H1 (cell line): ENCODE measurements at regions not wholly inside any gene's neighbourhood (a gene's known extent, or its start where the extent isn't known, plus 50 kb on each side); places are given as distances from the start of the nearest gene placed in this dataset.

ENCODE experiments used
- CTCF ChIA-PET: fragments of 300-600 bp; sonication (Branson Sonifier 250); formaldehyde crosslinking; loops from one replicate; lab custom pipeline; 2021; ENCODE audit not compliant: partially characterized antibody; lab: Charles Lee
- POLR2A ChIA-PET: fragments of 300-600 bp; sonication (Branson Sonifier 250); formaldehyde crosslinking; loops from one replicate; lab custom pipeline; 2021; ENCODE audit warnings: inconsistent platforms; ENCODE audit not compliant: partially characterized antibody; lab: Charles Lee
- DNase-seq, 2 experiments: peaks; one replicate each; pipeline versions ENCODE4 v3.0.0 to v3.0.0-alpha.2; 2010 to 2022; ENCODE audit warnings: low spot score in 2 of 2, low read depth in 1 of 2, mixed read lengths in 1 of 2
- FAIRE-seq: peaks from 2 replicates; lab custom pipeline; 2011; peaks lifted over from hg19 to GRCh38; lab: Jason Lieb, UNC
- H2AFZ ChIP-seq: 2 replicates; pipeline ENCODE4 v1.8.1; 2012; ENCODE audit warnings: low read length, inconsistent platforms
- H2AK5ac ChIP-seq: 2 replicates; pipeline ENCODE4 v1.6.1; 2013; ENCODE audit warnings: low read depth, low read length
- H2BK120ac ChIP-seq: replicated peaks from 2 replicates; pipeline ENCODE3; 2013; ENCODE audit warnings: low read depth, low read length, inconsistent platforms
- H2BK12ac ChIP-seq: 2 replicates; pipeline ENCODE4 v1.6.1; 2013; ENCODE audit warnings: low read depth, low read length
- H2BK15ac ChIP-seq: 2 replicates; pipeline ENCODE4 v1.6.1; 2013; ENCODE audit warnings: low read length
- H2BK20ac ChIP-seq: 2 replicates; pipeline ENCODE4 v1.6.1; 2013; ENCODE audit warnings: low read length
- H2BK5ac ChIP-seq: 2 replicates; pipeline ENCODE4 v1.6.1; 2013; ENCODE audit warnings: low read depth, low read length
- H3K14ac ChIP-seq: 2 replicates; pipeline ENCODE4 v1.6.1; 2013; ENCODE audit warnings: inconsistent platforms; ENCODE audit not compliant: insufficient read length
- H3K18ac ChIP-seq: 2 replicates; pipeline ENCODE4 v1.6.1; 2013; ENCODE audit warnings: low read length; ENCODE audit errors: extremely low read depth
- H3K23ac ChIP-seq: 2 replicates; pipeline ENCODE4 v1.6.1; 2013; ENCODE audit warnings: inconsistent platforms; ENCODE audit not compliant: insufficient read length
- H3K23me2 ChIP-seq: 2 replicates; pipeline ENCODE4 v1.6.1; 2013; ENCODE audit warnings: low read depth, low read length
- H3K27ac ChIP-seq: 2 replicates; pipeline ENCODE4 v1.6.1; 2011; ENCODE audit warnings: low read depth, low read length, inconsistent platforms
- H3K27me3 ChIP-seq, 4 experiments: replicated peaks in 1 of 4; 1 replicate in 1 of 4; 2 replicates in 3 of 4; pipeline versions ENCODE4 v1.6.1 to v1.8.1; 2011 to 2013; ENCODE audit warnings: low read length in 3 of 4, mild to moderate bottlenecking in 3 of 4, inconsistent platforms in 2 of 4, mixed read lengths in 2 of 4, moderate library complexity in 1 of 4; ENCODE audit not compliant: control insufficient read depth in 3 of 4, insufficient read depth in 3 of 4; ENCODE audit errors: extremely low read depth in 1 of 4
- H3K36me3 ChIP-seq, 4 experiments: 2 replicates each; pipeline versions ENCODE4 v1.6.1 to v1.8.1; 2011 to 2013; ENCODE audit warnings: mild to moderate bottlenecking in 4 of 4, low read length in 3 of 4, moderate library complexity in 2 of 4, control low read depth in 1 of 4, inconsistent platforms in 1 of 4; ENCODE audit not compliant: insufficient read depth in 4 of 4, control insufficient read depth in 2 of 4
- H3K4ac ChIP-seq: replicated peaks from 2 replicates; pipeline ENCODE3; 2013; ENCODE audit warnings: low read length, low read depth, mixed read lengths, inconsistent platforms; ENCODE audit not compliant: insufficient read length
- H3K4me1 ChIP-seq, 4 experiments: replicated peaks in 1 of 4; 1 replicate in 1 of 4; 2 replicates in 3 of 4; pipeline versions ENCODE4 v1.6.1 to v1.8.1; 2011 to 2013; ENCODE audit warnings: low read length in 3 of 4, inconsistent platforms in 2 of 4, mixed read lengths in 1 of 4; ENCODE audit not compliant: insufficient read depth in 4 of 4, control insufficient read depth in 3 of 4
- H3K4me2 ChIP-seq, 2 experiments: 2 replicates each; pipeline versions ENCODE4 v1.6.1 to v1.8.1; 2011 to 2013; ENCODE audit warnings: low read depth in 2 of 2, low read length in 2 of 2, control low read depth in 1 of 2, inconsistent platforms in 1 of 2, mild to moderate bottlenecking in 1 of 2; ENCODE audit not compliant: insufficient read depth in 1 of 2
- H3K4me3 ChIP-seq, 4 experiments: fragments of 200-600, 300-600 bp in 1 of 4; sonication (generic), shearing (Covaris generic), sonication (Bioruptor Twin) in 1 of 4; 2 replicates each; pipeline versions ENCODE4 v1.5.1 to v1.8.1; 2011 to 2016; ENCODE audit warnings: low read length in 4 of 4, low read depth in 3 of 4, control low read depth in 2 of 4, inconsistent platforms in 2 of 4, mild to moderate bottlenecking in 2 of 4, mixed read lengths in 1 of 4, moderate library complexity in 1 of 4; ENCODE audit not compliant: insufficient read depth in 2 of 4; ENCODE audit errors: extremely low read depth in 1 of 4
- H3K56ac ChIP-seq: replicated peaks from 2 replicates; pipeline ENCODE3; 2013; ENCODE audit warnings: low read depth, mild to moderate bottlenecking, mixed read lengths, low read length, inconsistent platforms; ENCODE audit not compliant: insufficient read length
- H3K79me1 ChIP-seq: 2 replicates; pipeline ENCODE4 v1.6.1; 2013; ENCODE audit warnings: low read depth, low read length, control low read depth
- H3K79me2 ChIP-seq, 2 experiments: 2 replicates each; pipeline versions ENCODE4 v1.6.1 to v1.8.1; 2012 to 2013; ENCODE audit warnings: low read length in 2 of 2, mild to moderate bottlenecking in 2 of 2, inconsistent platforms in 1 of 2; ENCODE audit not compliant: insufficient read depth in 2 of 2, control insufficient read depth in 1 of 2
- H3K9ac ChIP-seq, 4 experiments: replicated peaks in 1 of 4; 1 replicate in 1 of 4; 2 replicates in 3 of 4; pipeline versions ENCODE4 v1.6.1 to v1.8.1; 2011 to 2013; ENCODE audit warnings: low read depth in 3 of 4, low read length in 3 of 4, control low read depth in 2 of 4, mild to moderate bottlenecking in 2 of 4, moderate library complexity in 2 of 4, inconsistent platforms in 1 of 4; ENCODE audit errors: extremely low read depth in 1 of 4
- H3K9me3 ChIP-seq, 2 experiments: 2 replicates each; pipeline versions ENCODE4 v1.6.1 to v1.8.1; 2012 to 2013; ENCODE audit warnings: mild to moderate bottlenecking in 2 of 2, moderate library complexity in 2 of 2, control low read depth in 1 of 2, inconsistent platforms in 1 of 2, low read depth in 1 of 2, low read length in 1 of 2, mixed read lengths in 1 of 2; ENCODE audit not compliant: insufficient read depth in 2 of 2
- H4K20me1 ChIP-seq, 2 experiments: replicated peaks in 1 of 2; 2 replicates each; pipeline versions ENCODE3 to v1.8.1; 2011 to 2013; ENCODE audit warnings: inconsistent platforms in 2 of 2, low read length in 2 of 2, mild to moderate bottlenecking in 1 of 2; ENCODE audit not compliant: insufficient read depth in 2 of 2, control insufficient read depth in 1 of 2
- H4K5ac ChIP-seq: 2 replicates; pipeline ENCODE4 v1.6.1; 2013; ENCODE audit warnings: low read length, low read depth, mixed read lengths, inconsistent platforms; ENCODE audit not compliant: insufficient read length
- H4K8ac ChIP-seq: 2 replicates; pipeline ENCODE4 v1.8.0; 2013; ENCODE audit warnings: mild to moderate bottlenecking, moderate library complexity, low read length, inconsistent platforms; ENCODE audit not compliant: insufficient read depth; ENCODE audit errors: extremely low read depth
- H4K91ac ChIP-seq: replicated peaks from 2 replicates; pipeline ENCODE3; 2013; ENCODE audit warnings: low read length, mixed read lengths, inconsistent platforms; ENCODE audit not compliant: insufficient read length
- CHD2 ChIP-seq: IDR thresholded peaks from 2 replicates; pipeline ENCODE4 v1.6.1; 2012; ENCODE audit warnings: low read length, improper control_type of control experiment
- EGR1 ChIP-seq: IDR thresholded peaks from 2 replicates; pipeline ENCODE4 v1.6.1; 2011; ENCODE audit warnings: low read depth, low read length, borderline replicate concordance
- GABPA ChIP-seq: IDR thresholded peaks from 2 replicates; pipeline ENCODE4 v1.6.1; 2011; ENCODE audit warnings: mild to moderate bottlenecking, low read length, moderate library complexity, borderline replicate concordance; ENCODE audit not compliant: insufficient read depth
- JUN ChIP-seq: IDR thresholded peaks from 2 replicates; pipeline ENCODE4 v1.6.1; 2011; ENCODE audit warnings: low read depth, mild to moderate bottlenecking, improper control_type of control experiment, low read length
- SIRT6 ChIP-seq: IDR thresholded peaks from one replicate; pipeline ENCODE4 v1.7.1; 2012; ENCODE audit warnings: low read length, inconsistent platforms
- SUZ12 ChIP-seq: fragments of 200-600 bp; sonication (generic); IDR thresholded peaks from 2 replicates; pipeline ENCODE4 v1.6.1; 2012; ENCODE audit warnings: mild to moderate bottlenecking, inconsistent platforms, low read length, moderate library complexity, mixed read lengths
- WGBS, 2 experiments: shearing (Covaris generic) in 1 of 2; methylation state at CpG; one replicate each; pipeline versions ENCODE4 v1.1.6 to v1.1.7; 2013 to 2015; ENCODE audit warnings: low lambda C conversion rate in 2 of 2, mixed read lengths in 2 of 2, inconsistent platforms in 1 of 2, low coverage in 1 of 2, missing lambda C conversion rate in 1 of 2; ENCODE audit not compliant: insufficient replicate concordance in 2 of 2, insufficient coverage in 1 of 2, insufficient read length in 1 of 2; ENCODE audit errors: extremely low coverage in 1 of 2, missing lambda C conversion rate in 1 of 2; 5-methylcytosine and 5-hydroxymethylcytosine counted together

DNA sequence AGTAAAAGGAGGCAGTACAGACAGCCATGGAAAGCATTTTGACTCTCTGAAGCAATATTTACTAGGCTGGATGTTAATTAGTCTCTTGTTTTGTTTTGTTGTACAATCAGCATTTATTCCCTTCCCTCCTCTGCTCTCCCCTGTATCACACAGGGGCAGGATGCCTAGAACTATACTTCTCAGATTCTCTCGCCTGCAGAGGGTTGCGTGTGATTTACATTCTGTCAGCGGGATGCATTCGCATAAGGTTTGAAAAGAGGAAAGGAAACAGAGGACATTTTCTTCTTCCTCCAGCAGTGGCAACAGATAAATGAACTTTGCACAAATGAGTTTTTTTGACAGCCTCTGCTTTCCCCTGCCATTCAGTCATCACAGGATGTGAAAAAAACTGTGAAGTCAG, 188.3 kb downstream of the RSL24D1 start:
- Histone ChIP-seq H4K20me1 (no peaks in the 10 kb centered on the region), H3K4me3 (no peak overlapping the region), H3K14ac (no peak overlapping the region), H3K79me2 (no peaks in the 10 kb centered on the region), H2BK5ac (no peak overlapping the region), H3K18ac (no peak overlapping the region), H2BK120ac (no peak overlapping the region), H3K23me2 (peaks cover 5% of the 10 kb centered on the region; the same call in 1 of the 2 replicates), H4K5ac (no peak overlapping the region), H2BK12ac (no peak overlapping the region), H3K4me2 (no peak overlapping the region), H4K91ac (no peak overlapping the region), H2BK20ac (no peak overlapping the region), H2AFZ (no peak overlapping the region), H2BK15ac (no peak overlapping the region), H3K27ac (no peak overlapping the region), H4K8ac (no peak overlapping the region), H3K56ac (no peak overlapping the region), H3K4me1 (no peaks in the 10 kb centered on the region), H3K79me1 (no peaks in the 10 kb centered on the region), H3K23ac (no peak overlapping the region), H2AK5ac (no peak overlapping the region), H3K27me3 (no peaks in the 10 kb centered on the region), H3K9me3 (peaks cover 43 to 68% of the 10 kb centered on the region in 2 experiments), H3K9ac (no peak overlapping the region), H3K4ac (no peak overlapping the region), H3K36me3 (no peaks in the 10 kb centered on the region)
- ChIA-PET POLR2A (no interaction called here), CTCF (interaction anchor here (1.2 kb wide), 1 partner anchor 15 kb away, joined by 3 read pairs; no protein-coding TSS in a partner anchor)
- no peak for FAIRE-seq
- no peak for TF ChIP-seq EGR1
- TF ChIP-seq JUN: no peak
- TF ChIP-seq SIRT6: no peak
- no peak for TF ChIP-seq SUZ12
- no peak for TF ChIP-seq CHD2
- TF ChIP-seq GABPA: no peak
- 82% methylated on average over 4 of the region's 4 CpGs; no CpG with 5 or more reads in 1 of the 2 experiments for WGBS, 2 experiments
- DNase-seq: no peak
